ENCODE measurements at regions not wholly inside any gene's neighbourhood (a gene's known extent, or its start where the extent isn't known, plus 50 kb on each side); places are given as distances from the start of the nearest gene placed in this dataset.

GRCh38 chr2:155391613-155392130 lies 693.2 kb downstream of the KCNJ3 start:
- no peak for DNase-seq (ENCODE audit: low spot score)

GRCh38 chr2:155389224-155389623 lies 690.7 kb downstream of the KCNJ3 start:
- no peak for DNase-seq (ENCODE audit: low spot score)

GRCh38 chr2:155384555-155385123 lies 686.1 kb downstream of the KCNJ3 start:
- no peak for DNase-seq (ENCODE audit: low spot score)

- no peak for DNase-seq (ENCODE audit: low spot score)
Measured at GRCh38 chr2:155382776-155383175, 684.3 kb downstream of the KCNJ3 start.

GRCh38 chr2:155381436-155381835 lies 682.9 kb downstream of the KCNJ3 start:
- DNase-seq (ENCODE audit: low spot score): no peak

- no peak for DNase-seq (ENCODE audit: low spot score)
Measured at GRCh38 chr2:155379494-155379893, 681.0 kb downstream of the KCNJ3 start.

- DNase-seq (ENCODE audit: low spot score): no peak
Measured at GRCh38 chr2:155377931-155378444, 679.5 kb downstream of the KCNJ3 start.

- peak; percentile 8 for DNase-seq (ENCODE audit: low spot score)
Measured at GRCh38 chr2:155377266-155377680, 678.8 kb downstream of the KCNJ3 start.

- no peak for DNase-seq (ENCODE audit: low spot score)
Measured at GRCh38 chr2:155372969-155373368, 674.5 kb downstream of the KCNJ3 start.

- no peak for DNase-seq (ENCODE audit: low spot score)
Measured at GRCh38 chr2:155368934-155369333, 670.4 kb downstream of the KCNJ3 start.

GRCh38 chr2:155364766-155365165 lies 666.3 kb downstream of the KCNJ3 start:
- no peak for DNase-seq (ENCODE audit: low spot score)

- DNase-seq (ENCODE audit: low spot score): no peak
Measured at GRCh38 chr2:155363349-155363888, 664.9 kb downstream of the KCNJ3 start.

- no peak for DNase-seq (ENCODE audit: low spot score)
Measured at GRCh38 chr2:155357172-155357571, 658.7 kb downstream of the KCNJ3 start.

GRCh38 chr2:155356250-155356649 lies 657.8 kb downstream of the KCNJ3 start:
- DNase-seq (ENCODE audit: low spot score): no peak

GRCh38 chr2:155350783-155351580 lies 652.5 kb downstream of the KCNJ3 start:
- DNase-seq (ENCODE audit: low spot score): no peak

GRCh38 chr2:155332016-155332415 lies 633.5 kb downstream of the KCNJ3 start:
- no peak for DNase-seq (ENCODE audit: low spot score)

- DNase-seq (ENCODE audit: low spot score): no peak
Measured at GRCh38 chr2:155320236-155320635, 621.7 kb downstream of the KCNJ3 start.

GRCh38 chr2:155318710-155319109 lies 620.2 kb downstream of the KCNJ3 start:
- no peak for DNase-seq (ENCODE audit: low spot score)

GRCh38 chr2:155315768-155316167 lies 617.3 kb downstream of the KCNJ3 start:
- DNase-seq (ENCODE audit: low spot score): no peak

- DNase-seq (ENCODE audit: low spot score): no peak
Measured at GRCh38 chr2:155310589-155310988, 612.1 kb downstream of the KCNJ3 start.

- DNase-seq (ENCODE audit: low spot score): no peak
Measured at GRCh38 chr2:155309483-155309882, 611.0 kb downstream of the KCNJ3 start.

GRCh38 chr2:155308367-155309009 lies 610.0 kb downstream of the KCNJ3 start:
- DNase-seq (ENCODE audit: low spot score): no peak

GRCh38 chr2:155301221-155301620 lies 602.7 kb downstream of the KCNJ3 start:
- DNase-seq (ENCODE audit: low spot score): no peak

Data from D341Med (cell line).